HepG2 (cell line): ENCODE measurements at regions not wholly inside any gene's neighbourhood (a gene's known extent, or its start where the extent isn't known, plus 50 kb on each side); places are given as distances from the start of the nearest gene placed in this dataset.

Experiments
- ATAC-seq: fragments of 200-7000 bp; cut with Tn5 transposase; 3 replicates; pipeline ENCODE4 v1.9.1; 2020; ENCODE audit warnings: mild to moderate bottlenecking, moderate library complexity
- BruUV-seq: library from RNA; stranded (reverse); fragments of 400-500 nt; replicated peaks from 2 replicates; lab custom pipeline; 2021; lab: Mats Ljungman, UMichigan
- CTCF ChIA-PET: fragments of 300-600 bp; formaldehyde crosslinking; extraction: SDS; loops from one replicate; lab custom pipeline; 2021; ENCODE audit warnings: low total read pairs, inconsistent platforms, low intra/inter-chr PET ratio; lab: Yijun Ruan, JAX
- POLR2A ChIA-PET: fragments of 350-600 bp; sonication (Branson Sonifier 250); formaldehyde crosslinking; loops from one replicate; lab custom pipeline; 2020; ENCODE audit warnings: antibody characterized with exemption, inconsistent platforms; lab: Yijun Ruan, JAX
- DNase-seq: peaks from one replicate; pipeline ENCODE4 v3.0.0-alpha.2; 2015; ENCODE audit warnings: low spot score
- FAIRE-seq: peaks from 3 replicates; lab custom pipeline; 2011; peaks lifted over from hg19 to GRCh38; lab: Jason Lieb, UNC
- H2AFZ ChIP-seq: one replicate; pipeline ENCODE4 v1.6.1; 2011; ENCODE audit warnings: low read length, inconsistent platforms
- H3K27ac ChIP-seq: fragments of 300-600 bp; 3 replicates; pipeline ENCODE4 v1.8.0; 2011; ENCODE audit warnings: mixed run types, mild to moderate bottlenecking, mixed read lengths, low read length, inconsistent platforms; ENCODE audit not compliant: insufficient read depth; ENCODE audit errors: extremely low read length
- H3K27me3 ChIP-seq, 2 experiments: fragments of 200-600 bp in 1 of 2; 2 replicates in 1 of 2; 3 replicates in 1 of 2; pipeline versions ENCODE4 v1.6.0 to v1.8.0; 2011; ENCODE audit warnings: low read length in 2 of 2, mild to moderate bottlenecking in 2 of 2, moderate library complexity in 2 of 2, inconsistent platforms in 1 of 2; ENCODE audit not compliant: insufficient read depth in 2 of 2, control insufficient read depth in 1 of 2
- H3K36me3 ChIP-seq, 2 experiments: fragments of 200-600 bp in 1 of 2; replicated peaks in 1 of 2; 2 replicates in 1 of 2; 3 replicates in 1 of 2; pipeline versions ENCODE4 v1.5.1 to v1.8.0; 2011; ENCODE audit warnings: low read length in 2 of 2, inconsistent platforms in 1 of 2; ENCODE audit not compliant: insufficient read depth in 2 of 2, control insufficient read depth in 1 of 2
- H3K4me1 ChIP-seq: 2 replicates; pipeline ENCODE4 v1.5.1; 2012; ENCODE audit warnings: low read length, inconsistent platforms; ENCODE audit not compliant: insufficient read depth
- H3K4me2 ChIP-seq: 2 replicates; pipeline ENCODE4 v1.6.0; 2011; ENCODE audit warnings: low read depth, low read length, inconsistent platforms
- H3K4me3 ChIP-seq, 3 experiments: fragments of 200-600 bp in 1 of 3; sonication (generic), shearing (Covaris generic) in 1 of 3; replicated peaks in 1 of 3; 2 replicates each; pipeline ENCODE4 v1.5.1; 2011 to 2016; ENCODE audit warnings: low read length in 3 of 3, inconsistent platforms in 2 of 3, low read depth in 2 of 3, mild to moderate bottlenecking in 2 of 3, control low read depth in 1 of 3, mixed read lengths in 1 of 3; ENCODE audit not compliant: insufficient read depth in 1 of 3
- H3K79me2 ChIP-seq: one replicate; pipeline ENCODE4 v1.6.1; 2011; ENCODE audit warnings: low read length, inconsistent platforms; ENCODE audit not compliant: insufficient read depth
- H3K9ac ChIP-seq: 2 replicates; pipeline ENCODE4 v1.6.0; 2011; ENCODE audit warnings: mild to moderate bottlenecking, low read depth, low read length, inconsistent platforms; ENCODE audit not compliant: insufficient read depth
- H3K9me3 ChIP-seq: 2 replicates; pipeline ENCODE4 v1.5.1; 2012; ENCODE audit warnings: mild to moderate bottlenecking, low read length
- H4K20me1 ChIP-seq: 2 replicates; pipeline ENCODE4 v1.6.0; 2011; ENCODE audit warnings: inconsistent platforms, mild to moderate bottlenecking, low read length, moderate library complexity; ENCODE audit not compliant: insufficient read depth
- HHEX ChIP-seq: IDR thresholded peaks from 2 replicates; pipeline ENCODE4 v1.6.1; 2016; ENCODE audit warnings: control low read depth
- ISL2 ChIP-seq: sonication (generic); formaldehyde crosslinking; IDR thresholded peaks from 2 replicates; pipeline ENCODE4 v1.5.0; 2020; ENCODE audit warnings: missing genetic modification reagents
- KDM4B ChIP-seq: sonication (generic); formaldehyde crosslinking; IDR thresholded peaks from 2 replicates; pipeline ENCODE4 v1.4.0; 2020; ENCODE audit warnings: missing genetic modification reagents
- NR2F6 ChIP-seq, 2 experiments: IDR thresholded peaks; 2 replicates each; pipeline ENCODE4 v1.6.1; 2016; ENCODE audit warnings: antibody characterized with exemption in 1 of 2, mild to moderate bottlenecking in 1 of 2
- RFX5 ChIP-seq: IDR thresholded peaks from 2 replicates; pipeline ENCODE4 v1.6.1; 2011; ENCODE audit warnings: low read depth, low read length, improper control_type of control experiment
- SKIL ChIP-seq: sonication (generic); formaldehyde crosslinking; IDR thresholded peaks from 2 replicates; pipeline ENCODE4 v1.8.0; 2022; ENCODE audit warnings: missing genetic modification reagents, mild to moderate bottlenecking, moderate library complexity, borderline replicate concordance
- ZNF333 ChIP-seq: sonication (generic); formaldehyde crosslinking; IDR thresholded peaks from 2 replicates; pipeline ENCODE4 v1.4.0; 2020; ENCODE audit warnings: mild to moderate bottlenecking, missing genetic modification reagents, borderline replicate concordance
- ZNF556 ChIP-seq: sonication (generic); formaldehyde crosslinking; IDR thresholded peaks from 2 replicates; pipeline ENCODE4 v1.4.0; 2020; ENCODE audit warnings: mild to moderate bottlenecking, missing genetic modification reagents, borderline replicate concordance
- ZNF780A ChIP-seq: sonication (generic); formaldehyde crosslinking; IDR thresholded peaks from 2 replicates; pipeline ENCODE4 v1.8.0; 2022; ENCODE audit warnings: mild to moderate bottlenecking, missing genetic modification reagents, moderate library complexity
- ZSCAN25 ChIP-seq: sonication (generic); formaldehyde crosslinking; IDR thresholded peaks from 2 replicates; pipeline ENCODE4 v1.8.0; 2022; ENCODE audit warnings: mild to moderate bottlenecking, missing genetic modification reagents
- WGBS: methylation state at CpG from one replicate; pipeline ENCODE4 v1.1.6; 2017; ENCODE audit warnings: low lambda C conversion rate; 5-methylcytosine and 5-hydroxymethylcytosine counted together
- in situ Hi-C: cut with HindIII; loops from 2 replicates; pipeline ENCODE4 v1.10.0; 2017; ENCODE audit warnings: low pct_unique_long_range_greater_than_20kb; ENCODE audit not compliant: extremely low pct_ligation_motif_present
- intact Hi-C: fragments of 100-400 bp; cut with micrococcal nuclease; formaldehyde crosslinking; loops from one replicate; pipeline ENCODE4 v1.10.0; 2022; ENCODE audit not compliant: unreplicated experiment

GRCh38 chr2:7417845-7418742 is 500.9 kb downstream of the RNF144A start:
- no peaks in the 10 kb centered on the region for H3K4me1 ChIP-seq
- peaks cover 0 to 3% of the 10 kb centered on the region in 2 experiments; a peak in 1 of 5 replicates for H3K27me3 ChIP-seq
- BruUV-seq: no TSS peak
- ChIA-PET CTCF (no interaction called here), POLR2A (no interaction called here)
- no peak overlapping the region for H2AFZ ChIP-seq
- 0% methylated on average over 2 of the region's 2 CpGs for WGBS
- no peak overlapping the region for H3K27ac ChIP-seq
- intact Hi-C loops: no loop called here
- H3K4me2 ChIP-seq: no peak overlapping the region
- no peak overlapping the region for H3K9ac ChIP-seq
- ATAC-seq: no peak
- no peaks in the 10 kb centered on the region for H3K9me3 ChIP-seq
- no peaks in the 10 kb centered on the region for H3K36me3 ChIP-seq
- H4K20me1 ChIP-seq: no peaks in the 10 kb centered on the region
- in situ Hi-C loops: no loop called here
- no peak for DNase-seq
- H3K79me2 ChIP-seq: no peaks in the 10 kb centered on the region
- no peak overlapping the region for H3K4me3 ChIP-seq
- FAIRE-seq: no peak
- TF ChIP-seq KDM4B (CRISPR knock-in tag): no peak
- no peak for TF ChIP-seq RFX5
- no peak for TF ChIP-seq ZNF780A
- no peak for TF ChIP-seq ISL2 (CRISPR knock-in tag)
- no peak for TF ChIP-seq SKIL (CRISPR knock-in tag)
- peak; percentile 74; the same call in 1 of the 2 replicates for TF ChIP-seq HHEX (CRISPR knock-in tag)
- TF ChIP-seq ZNF556 (CRISPR knock-in tag): no peak
- no peak for TF ChIP-seq ZNF333 (CRISPR knock-in tag)
- peak; percentile 39; the same call in 1 of the 2 replicates for TF ChIP-seq NR2F6 (IDR thresholded peaks at IDR 0.05)
- no peak for TF ChIP-seq NR2F6 (CRISPR knock-in tag; IDR thresholded peaks at IDR 0.05)
- TF ChIP-seq ZSCAN25: no peak
